B cell (primary cell): ENCODE measurements at regions not wholly inside any gene's neighbourhood (a gene's known extent, or its start where the extent isn't known, plus 50 kb on each side); places are given as distances from the start of the nearest gene placed in this dataset.

ENCODE experiments used
- ATAC-seq: fragments of 200-7000 bp; cut with Tn5 transposase; one replicate; pipeline ENCODE4 v1.10.0; 2021; ENCODE audit warnings: low read depth, mild to moderate bottlenecking, moderate number of reproducible peaks, moderate library complexity
- CTCF ChIA-PET: fragments of 350-600 bp; sonication (Branson Sonifier 250); formaldehyde crosslinking; loops from one replicate; lab custom pipeline; 2021; ENCODE audit warnings: antibody characterized with exemption, inconsistent platforms; lab: Charles Lee
- POLR2A ChIA-PET: fragments of 350-600 bp; sonication (Branson Sonifier 250); formaldehyde crosslinking; loops from one replicate; lab custom pipeline; 2021; ENCODE audit warnings: antibody characterized with exemption; lab: Charles Lee
- DNase-seq: peaks from one replicate; pipeline ENCODE4 v3.0.0; 2013
- H2AFZ ChIP-seq: 2 replicates; pipeline ENCODE4 v1.6.1; 2012; ENCODE audit warnings: mild to moderate bottlenecking, low read depth, low read length; ENCODE audit not compliant: insufficient read depth, poor library complexity, severe bottlenecking
- H3K27ac ChIP-seq, 2 donors: 1 replicate in 1 of 2; 2 replicates in 1 of 2; pipeline ENCODE4 v1.5.1; 2012 to 2013; ENCODE audit warnings: low read length in 2 of 2, mild to moderate bottlenecking in 2 of 2, moderate library complexity in 1 of 2
- H3K27me3 ChIP-seq, 4 experiments: fragments of 200-600 bp in 1 of 4; sonication (generic) in 1 of 4; replicated peaks in 1 of 4; 1 replicate in 2 of 4; 2 replicates in 2 of 4; pipeline versions ENCODE4 v1.6.1 to v1.7.0; 2013 to 2016; ENCODE audit warnings: low read length in 3 of 4, mild to moderate bottlenecking in 2 of 4, mixed read lengths in 1 of 4, moderate library complexity in 1 of 4; ENCODE audit not compliant: insufficient read depth in 4 of 4, control insufficient read depth in 3 of 4; ENCODE audit errors: control extremely low read depth in 1 of 4
- H3K36me3 ChIP-seq, 2 experiments: replicated peaks in 1 of 2; 1 replicate in 1 of 2; 2 replicates in 1 of 2; pipeline versions ENCODE4 v1.6.1 to v1.7.1; 2013; ENCODE audit warnings: low read length in 1 of 2; ENCODE audit not compliant: insufficient read depth in 2 of 2, control insufficient read depth in 1 of 2; ENCODE audit errors: control extremely low read depth in 1 of 2, extremely low read depth in 1 of 2
- H3K4me1 ChIP-seq, 2 donors: fragments of 200-600 bp in 1 of 2; sonication (generic) in 1 of 2; 1 replicate in 1 of 2; 2 replicates in 1 of 2; pipeline versions ENCODE4 v1.5.1 to v1.6.1; 2013 to 2017; ENCODE audit warnings: low read length in 2 of 2; ENCODE audit not compliant: control insufficient read depth in 2 of 2, insufficient read depth in 2 of 2
- H3K4me2 ChIP-seq: replicated peaks from 2 replicates; pipeline ENCODE3; 2012; ENCODE audit warnings: mild to moderate bottlenecking, low read depth, low read length; ENCODE audit not compliant: poor library complexity, severe bottlenecking
- H3K4me3 ChIP-seq, 5 experiments: fragments of 200-600 bp in 1 of 5; sonication (generic) in 1 of 5; 1 replicate in 3 of 5; 2 replicates in 2 of 5; pipeline versions ENCODE4 v1.5.1 to v1.7.0; 2011 to 2016; ENCODE audit warnings: low read length in 4 of 5, mild to moderate bottlenecking in 4 of 5, low read depth in 2 of 5, control low read depth in 1 of 5, moderate library complexity in 1 of 5; ENCODE audit not compliant: insufficient read depth in 1 of 5; ENCODE audit errors: control extremely low read depth in 1 of 5, extremely low read depth in 1 of 5
- H3K79me2 ChIP-seq: fragments of 200-600 bp; sonication (generic); one replicate; pipeline ENCODE4 v1.6.0; 2016; ENCODE audit warnings: low read length; ENCODE audit not compliant: control insufficient read depth, insufficient read depth
- H3K9ac ChIP-seq: fragments of 200-600 bp; sonication (generic); 2 replicates; pipeline ENCODE4 v1.6.1; 2017; ENCODE audit warnings: mild to moderate bottlenecking, low read length, moderate library complexity
- H3K9me3 ChIP-seq, 3 donors: one replicate each; pipeline versions ENCODE4 v1.6.1 to v1.7.1; 2013; ENCODE audit warnings: low read length in 2 of 3; ENCODE audit not compliant: control insufficient read depth in 2 of 3, insufficient read depth in 1 of 3; ENCODE audit errors: control extremely low read depth in 1 of 3
- H4K20me1 ChIP-seq: 2 replicates; pipeline ENCODE4 v1.6.0; 2012; ENCODE audit warnings: mild to moderate bottlenecking, low read length; ENCODE audit not compliant: insufficient read depth, control insufficient read depth, poor library complexity, severe bottlenecking
- H3K27ac Mint-ChIP-seq: one replicate; pipeline ENCODE4 v1.8.0; 2021; ENCODE audit warnings: mixed read lengths
- H3K27me3 Mint-ChIP-seq: one replicate; pipeline ENCODE4 v1.8.0; 2021; ENCODE audit warnings: mixed read lengths
- H3K4me1 Mint-ChIP-seq: one replicate; pipeline ENCODE4 v1.8.0; 2021; ENCODE audit warnings: mixed read lengths
- H3K4me3 Mint-ChIP-seq: one replicate; pipeline ENCODE4 v1.8.0; 2021; ENCODE audit warnings: mixed read lengths
- H3K9me3 Mint-ChIP-seq: one replicate; pipeline ENCODE4 v1.8.0; 2022; ENCODE audit warnings: mixed read lengths; ENCODE audit not compliant: insufficient read depth
- CTCF ChIP-seq: fragments of 200-600 bp; IDR thresholded peaks from one replicate; pipeline ENCODE4 v1.8.0; 2022; ENCODE audit warnings: antibody characterized with exemption, mild to moderate bottlenecking
- EZH2 ChIP-seq: IDR thresholded peaks from 2 replicates; pipeline ENCODE4 v1.6.1; 2012; ENCODE audit warnings: borderline replicate concordance, low read depth, mild to moderate bottlenecking, moderate library complexity, low read length; ENCODE audit not compliant: insufficient read depth, poor library complexity, severe bottlenecking
- WGBS: methylation state at CpG from one replicate; pipeline ENCODE4 v1.1.5; 2013; ENCODE audit warnings: missing lambda C conversion rate; ENCODE audit not compliant: insufficient coverage; 5-methylcytosine and 5-hydroxymethylcytosine counted together
- intact Hi-C: fragments of 100-400 bp; cut with micrococcal nuclease; formaldehyde crosslinking; loops from one replicate; pipeline ENCODE4 v1.10.0; 2022

- Histone ChIP-seq H3K4me1 (no peaks in the 10 kb centered on the region), H2AFZ (no peak overlapping the region), H3K4me2 (no peak overlapping the region), H3K27ac (no peak overlapping the region), H3K27me3 (no peaks in the 10 kb centered on the region), H3K36me3 (no peaks in the 10 kb centered on the region), H3K79me2 (no peaks in the 10 kb centered on the region), H3K4me3 (no peak overlapping the region), H4K20me1 (no peaks in the 10 kb centered on the region), H3K9me3 (no peaks in the 10 kb centered on the region), H3K9ac (no peak overlapping the region)
- ATAC-seq, result no peak
- POLR2A ChIA-PET, result no interaction called here
- Mint-ChIP-seq H3K27ac (no peak overlapping the region), H3K9me3 (peaks cover 2% of the 10 kb centered on the region), H3K4me1 (no peaks in the 10 kb centered on the region), H3K27me3 (no peaks in the 10 kb centered on the region), H3K4me3 (no peak overlapping the region)
- CTCF ChIA-PET, result no interaction called here
- no peak for TF ChIP-seq CTCF
- no peak for TF ChIP-seq EZH2
- no peak for DNase-seq
- intact Hi-C loops, result no loop called here
- WGBS, result no CpG with 5 or more reads among the region's 2 CpGs
Measured at GRCh38 chr5:85345818-85346217, 961.1 kb upstream of the EDIL3 start.

- DNase-seq, result no peak
- Histone ChIP-seq H3K9me3 (no peaks in the 10 kb centered on the region), H3K4me3 (no peak overlapping the region), H3K4me1 (no peaks in the 10 kb centered on the region), H2AFZ (no peak overlapping the region), H3K9ac (no peak overlapping the region), H3K36me3 (no peaks in the 10 kb centered on the region), H3K79me2 (no peaks in the 10 kb centered on the region), H3K27me3 (no peaks in the 10 kb centered on the region), H3K4me2 (no peak overlapping the region), H4K20me1 (no peaks in the 10 kb centered on the region), H3K27ac (no peak overlapping the region)
- CTCF ChIA-PET, result no interaction called here
- POLR2A ChIA-PET, result no interaction called here
- no peaks in the 10 kb centered on the region for H3K9me3 Mint-ChIP-seq
- no peaks in the 10 kb centered on the region for H3K27me3 Mint-ChIP-seq
- no peaks in the 10 kb centered on the region for H3K4me1 Mint-ChIP-seq
- TF ChIP-seq EZH2, result no peak
- TF ChIP-seq CTCF, result no peak
- H3K4me3 Mint-ChIP-seq, result no peak overlapping the region
- WGBS, result no CpG with 5 or more reads among the region's 1 CpG
- no peak for ATAC-seq
- intact Hi-C loops, result no loop called here
- no peak overlapping the region for H3K27ac Mint-ChIP-seq
Measured at GRCh38 chr5:85357309-85357708, 972.6 kb upstream of the EDIL3 start.
